Ureter (tissue), 1 donor: ENCODE measurements at regions not wholly inside any gene's neighbourhood (a gene's known extent, or its start where the extent isn't known, plus 50 kb on each side); places are given as distances from the start of the nearest gene placed in this dataset.
A peak's percentile ranks its signal among the peaks of the same experiment; 100 is the strongest.
"Not testable (repeated sequence)": the region's sequence is repeated elsewhere in the genome, so short reads cannot be mapped to it uniquely, and the experiment has no call there.

Source experiments
- DNase-seq: peaks from one replicate; pipeline ENCODE4 v3.0.0-alpha.2; 2020; ENCODE audit warnings: low spot score
- donor health status: DM: yes; HTN: yes; CAD: no.

GRCh38 chr1:192476802-192477298 is 98.7 kb upstream of the RGS1 start:
- no peak for DNase-seq

GRCh38 chr1:192477630-192478029 is 97.9 kb upstream of the RGS1 start:
- DNase-seq, result no peak

- peak; percentile 86 for DNase-seq
These were observed 89.7 kb upstream of the RGS1 start for GRCh38 chr1:192485692-192486436.

GRCh38 chr1:192488058-192488457 is 87.5 kb upstream of the RGS1 start:
- no peak for DNase-seq

GRCh38 chr1:192489047-192489446 is 86.5 kb upstream of the RGS1 start:
- DNase-seq, result no peak

GRCh38 chr1:192489748-192490147 is 85.8 kb upstream of the RGS1 start:
- peak; percentile 52 for DNase-seq

- DNase-seq, result no peak
These were observed 83.6 kb upstream of the RGS1 start for GRCh38 chr1:192491804-192492554.

- DNase-seq, result no peak
These were observed 82.0 kb upstream of the RGS1 start for GRCh38 chr1:192493584-192493983.

GRCh38 chr1:192496369-192497056 is 79.1 kb upstream of the RGS1 start:
- no peak for DNase-seq

- no peak for DNase-seq
These were observed 78.3 kb upstream of the RGS1 start for GRCh38 chr1:192497214-192497794.

- not testable (repeated sequence) for DNase-seq
These were observed 77.5 kb upstream of the RGS1 start for GRCh38 chr1:192498092-192498491.

- not testable (repeated sequence) for DNase-seq
These were observed 76.5 kb upstream of the RGS1 start for GRCh38 chr1:192499061-192499581.

- not testable (repeated sequence) for DNase-seq
These were observed 75.0 kb upstream of the RGS1 start for GRCh38 chr1:192500541-192500940.

GRCh38 chr1:192506741-192507155 is 68.8 kb upstream of the RGS1 start:
- DNase-seq, result no peak

GRCh38 chr1:192512426-192513162 is 63.0 kb upstream of the RGS1 start:
- DNase-seq, result no peak

GRCh38 chr1:192513196-192513595 is 62.4 kb upstream of the RGS1 start:
- DNase-seq, result no peak

GRCh38 chr1:192513697-192514096 is 61.9 kb upstream of the RGS1 start:
- DNase-seq, result no peak

GRCh38 chr1:192516776-192517297 is 58.7 kb upstream of the RGS1 start:
- DNase-seq, result no peak

- DNase-seq, result not testable (repeated sequence)
These were observed 57.7 kb upstream of the RGS1 start for GRCh38 chr1:192517716-192518355.

- DNase-seq, result no peak
These were observed 56.9 kb upstream of the RGS1 start for GRCh38 chr1:192518700-192519099.
